ENCODE measurements at regions not wholly inside any gene's neighbourhood (a gene's known extent, or its start where the extent isn't known, plus 50 kb on each side); places are given as distances from the start of the nearest gene placed in this dataset.
A peak's percentile ranks its signal among the peaks of the same experiment; 100 is the strongest.
"Not testable (repeated sequence)": the region's sequence is repeated elsewhere in the genome, so short reads cannot be mapped to it uniquely, and the experiment has no call there.

- DNase-seq = no peak
Measured at GRCh38 chr1:165147799-165148198, 208.7 kb downstream of the LMX1A start.

- peak; percentile 93 for DNase-seq
Measured at GRCh38 chr1:165144757-165145397, 211.6 kb downstream of the LMX1A start.

DNA sequence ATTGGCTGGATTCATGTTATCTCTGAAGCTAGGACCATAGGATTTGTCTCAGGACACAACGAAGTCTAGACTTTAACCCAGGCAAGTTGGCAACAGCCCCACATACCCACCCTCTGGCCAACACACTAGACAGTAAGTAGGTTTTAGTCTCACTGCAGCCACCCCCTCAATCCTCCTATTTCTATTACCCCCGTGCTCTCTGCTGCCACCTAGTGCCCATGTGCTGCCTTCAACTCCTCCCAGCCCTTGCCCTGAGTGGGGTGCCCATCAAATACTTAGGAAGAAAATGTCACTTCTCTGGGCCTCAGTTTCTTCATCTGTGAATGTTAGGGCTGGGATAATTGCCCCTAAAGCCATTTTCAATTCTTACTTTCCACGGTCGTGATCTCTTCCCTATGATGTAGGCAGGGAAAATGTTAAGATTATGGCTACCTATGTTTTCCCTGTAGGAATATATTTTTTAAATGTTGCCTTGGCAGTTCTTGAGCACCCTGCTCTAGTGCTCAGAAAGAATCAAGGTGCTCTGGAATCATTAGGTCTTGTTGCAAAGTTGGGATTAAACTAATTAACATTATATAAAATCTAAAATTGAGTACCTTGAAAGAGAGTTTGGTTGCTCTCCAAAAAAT, 213.0 kb downstream of the LMX1A start:
- DNase-seq = no peak

- no peak for DNase-seq
Measured at GRCh38 chr1:165138960-165139359, 217.6 kb downstream of the LMX1A start.

GRCh38 chr1:165137551-165138316, 218.8 kb downstream of the LMX1A start:
- no peak for DNase-seq

- DNase-seq = peak; percentile 69
Measured at GRCh38 chr1:165134431-165134830, 222.1 kb downstream of the LMX1A start.

DNA sequence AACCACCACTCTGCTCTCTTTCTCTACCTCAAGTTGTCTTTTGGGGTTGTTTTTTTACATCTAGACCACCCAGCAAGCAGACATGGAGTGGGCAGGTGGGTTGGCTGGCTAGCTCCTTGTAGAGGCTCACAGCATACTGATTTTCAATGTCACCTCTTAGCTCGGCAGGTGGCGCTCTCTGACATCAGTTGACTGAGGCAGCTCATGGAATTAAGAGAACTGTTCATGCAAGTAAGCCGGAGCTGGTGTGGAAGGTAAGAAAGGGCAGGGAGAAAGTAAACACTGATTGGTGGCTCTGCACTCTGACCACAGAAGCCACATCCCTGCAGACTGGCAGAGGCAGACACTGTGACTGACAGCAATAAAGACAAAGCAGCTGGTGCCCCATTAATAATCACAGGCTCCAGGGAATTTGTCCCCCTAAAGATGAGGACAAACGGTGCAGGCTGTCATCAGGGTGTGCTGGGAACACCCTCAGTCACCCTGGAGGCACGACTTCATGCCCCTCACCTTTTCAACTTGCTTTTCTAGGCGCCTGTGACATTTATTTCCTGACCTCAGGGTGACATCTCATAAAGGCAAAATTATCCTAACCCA, 226.8 kb downstream of the LMX1A start:
- peak; percentile 92 for DNase-seq

- no peak for DNase-seq
Measured at GRCh38 chr1:165124772-165125171, 231.7 kb downstream of the LMX1A start.

DNA sequence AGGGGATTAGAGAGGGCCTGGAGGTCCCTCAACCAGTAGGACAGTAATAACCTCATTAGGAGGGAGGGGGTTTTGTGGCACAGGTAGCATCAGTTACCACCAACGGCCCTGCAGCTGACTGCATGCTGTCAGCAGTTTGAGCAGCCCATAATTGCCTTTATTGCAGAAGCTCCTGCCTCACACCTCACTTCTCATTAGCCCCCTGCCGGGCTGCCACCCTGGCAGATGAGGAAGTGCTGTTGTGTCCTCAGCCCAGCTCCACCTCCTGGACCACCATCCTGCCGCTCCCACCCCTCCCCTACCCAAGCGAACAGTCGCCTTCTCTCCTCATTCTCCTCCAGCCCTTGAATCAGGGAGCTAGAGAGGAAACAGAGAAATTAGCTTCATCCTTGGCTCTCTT, 237.4 kb downstream of the LMX1A start:
- peak; percentile 14 for DNase-seq

DNA sequence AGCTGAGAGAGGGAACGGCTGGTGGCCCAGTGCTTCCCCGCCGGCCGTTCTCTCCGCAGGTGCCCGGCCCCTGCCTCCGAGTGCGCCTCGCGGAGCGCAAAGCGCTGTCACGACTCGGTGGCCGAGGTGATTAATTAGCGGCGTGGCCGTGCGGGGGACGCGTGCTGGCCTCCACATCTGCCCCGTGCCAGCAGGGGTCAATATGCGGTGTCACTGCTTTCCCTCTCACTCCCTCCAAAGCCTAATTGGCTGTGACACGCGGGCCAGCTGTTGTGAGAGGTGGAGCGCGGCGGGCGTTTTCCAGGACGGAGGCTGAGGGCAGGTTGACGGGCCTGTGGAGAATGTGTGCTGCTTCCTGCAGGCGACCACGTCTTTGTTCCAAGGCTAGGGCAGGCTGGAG, 239.0 kb downstream of the LMX1A start:
- DNase-seq = peak; percentile 81

DNA sequence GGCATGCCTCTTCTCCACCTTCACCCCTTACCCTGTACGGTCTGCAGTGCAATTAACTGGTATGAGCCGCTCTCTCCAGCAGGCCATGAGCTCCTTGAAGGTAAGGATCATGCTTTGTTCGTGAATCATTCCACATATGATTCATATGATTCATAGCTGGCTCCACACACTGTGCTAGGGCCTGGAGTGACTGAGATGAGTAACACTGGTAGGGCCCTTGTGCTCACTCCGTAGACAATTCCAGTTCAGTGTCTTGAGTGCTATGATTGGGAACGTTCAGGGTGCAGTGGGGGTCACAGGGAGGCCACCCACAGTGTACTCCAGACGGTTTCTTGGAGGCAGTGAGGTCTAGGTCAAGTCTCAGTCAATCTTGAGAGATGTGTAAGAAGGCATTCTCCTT, 239.8 kb downstream of the LMX1A start:
- peak; percentile 12 for DNase-seq

GRCh38 chr1:165116171-165116570, 240.3 kb downstream of the LMX1A start:
- DNase-seq = no peak

DNA sequence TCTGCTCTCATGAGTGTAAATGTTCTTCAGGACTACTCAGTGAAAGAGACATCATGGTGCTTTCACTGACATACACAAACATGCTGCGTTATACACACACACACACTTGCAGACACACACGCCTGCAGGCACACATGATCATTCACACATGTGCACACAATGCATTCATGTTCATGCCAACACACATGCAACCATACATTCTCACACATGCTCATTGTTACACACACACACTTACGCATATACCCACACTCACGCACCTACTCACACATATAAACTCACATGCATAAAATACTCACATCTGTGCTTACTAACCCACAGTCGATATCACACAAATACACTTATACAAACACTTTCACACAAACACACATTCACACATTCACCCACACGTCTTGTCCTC, 241.6 kb downstream of the LMX1A start:
- no peak for DNase-seq

DNA sequence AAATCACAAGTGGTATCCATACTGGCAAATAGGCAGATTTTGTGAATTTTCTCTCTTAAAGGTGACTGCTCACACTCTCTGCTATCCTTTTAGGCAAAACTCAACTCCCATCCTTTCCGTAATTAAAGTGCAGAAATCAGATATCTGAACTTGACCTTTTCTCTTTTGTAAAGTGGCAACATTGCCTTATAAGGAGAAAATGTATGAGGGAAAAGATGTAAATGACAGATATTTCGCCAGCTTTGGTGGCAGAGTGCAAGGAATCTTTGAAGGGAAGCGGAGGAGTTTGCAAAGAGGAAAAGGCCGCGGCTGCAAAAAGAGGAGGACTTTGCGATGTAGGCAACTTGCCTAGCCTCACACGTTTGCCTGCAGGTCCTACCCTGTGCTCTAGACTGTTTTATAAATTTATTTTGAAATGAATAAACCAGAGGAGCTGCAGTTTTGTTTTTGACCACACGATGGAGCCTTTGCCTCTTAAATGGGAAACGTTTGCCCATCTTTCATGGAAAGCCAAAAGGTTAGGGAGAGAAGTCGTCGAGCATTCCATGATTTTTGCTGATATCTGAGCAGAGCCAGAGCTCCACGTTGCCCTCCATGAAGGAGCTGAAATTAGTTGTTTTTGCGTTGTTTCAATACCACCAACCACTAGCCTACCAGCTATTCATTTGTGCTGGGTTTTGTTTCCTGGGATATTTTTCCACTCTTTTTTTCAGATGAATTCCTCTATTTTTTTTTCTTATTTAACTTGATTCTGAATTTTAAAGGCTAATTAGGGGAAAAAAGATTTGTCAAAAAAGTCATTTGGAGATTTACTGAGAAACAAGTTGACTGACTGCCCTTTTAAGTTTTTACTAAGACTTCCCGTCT, 242.3 kb downstream of the LMX1A start:
- peak; percentile 88 for DNase-seq

- no peak for DNase-seq
Measured at GRCh38 chr1:165112260-165112659, 244.3 kb downstream of the LMX1A start.

DNA sequence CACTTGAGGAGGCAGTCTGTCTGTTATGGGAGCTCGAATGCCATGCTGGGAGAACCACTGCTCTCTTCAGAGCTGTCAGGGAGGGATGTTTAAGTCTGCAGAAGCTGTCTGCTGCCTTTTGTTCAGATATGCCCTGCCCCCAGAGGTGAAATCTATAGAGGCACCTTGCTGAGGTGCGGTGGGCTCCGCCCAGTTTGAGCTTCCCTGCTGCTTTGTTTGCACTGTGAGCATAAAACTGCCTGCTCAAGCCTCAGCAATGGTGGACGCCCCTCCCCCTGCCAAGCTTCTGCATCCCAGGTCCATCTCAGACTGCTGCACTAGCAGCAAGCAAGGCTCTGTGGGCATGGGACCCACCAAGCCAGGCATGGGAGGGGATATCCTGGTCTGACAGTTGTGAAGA, 247.5 kb downstream of the LMX1A start:
- DNase-seq = no peak

DNA sequence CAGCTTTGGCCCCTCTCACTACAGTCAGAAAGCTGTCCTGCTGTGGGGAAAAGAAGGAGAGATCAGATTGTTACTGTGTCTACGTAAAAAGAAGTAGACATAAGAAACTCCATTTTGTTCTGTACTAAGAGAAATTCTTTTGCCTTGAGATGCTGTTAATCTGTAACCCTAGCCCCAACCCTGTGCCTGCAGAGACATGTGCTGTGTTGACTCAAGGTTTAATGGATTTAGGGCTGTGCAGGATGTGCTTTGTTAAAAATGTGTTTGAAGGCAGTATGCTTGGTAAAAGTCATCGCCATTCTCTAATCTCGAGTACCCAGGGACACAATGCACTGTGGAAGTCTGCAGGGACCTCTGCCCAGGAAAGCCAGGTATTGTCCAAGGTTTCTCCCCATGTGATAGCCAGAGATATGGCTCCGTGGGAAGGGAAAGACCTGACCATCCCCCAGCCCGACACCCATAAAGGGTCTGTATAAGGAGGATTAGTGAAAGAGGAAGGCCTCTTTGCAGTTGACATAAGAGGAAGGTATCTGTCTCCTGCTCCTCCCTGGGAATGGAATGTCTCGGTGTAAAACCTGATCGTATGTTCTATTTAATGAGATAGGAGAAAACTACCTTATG, 263.9 kb downstream of the LMX1A start:
- DNase-seq = not testable (repeated sequence)

- no peak for DNase-seq
Measured at GRCh38 chr1:165080253-165080896, 276.1 kb downstream of the LMX1A start.

DNA sequence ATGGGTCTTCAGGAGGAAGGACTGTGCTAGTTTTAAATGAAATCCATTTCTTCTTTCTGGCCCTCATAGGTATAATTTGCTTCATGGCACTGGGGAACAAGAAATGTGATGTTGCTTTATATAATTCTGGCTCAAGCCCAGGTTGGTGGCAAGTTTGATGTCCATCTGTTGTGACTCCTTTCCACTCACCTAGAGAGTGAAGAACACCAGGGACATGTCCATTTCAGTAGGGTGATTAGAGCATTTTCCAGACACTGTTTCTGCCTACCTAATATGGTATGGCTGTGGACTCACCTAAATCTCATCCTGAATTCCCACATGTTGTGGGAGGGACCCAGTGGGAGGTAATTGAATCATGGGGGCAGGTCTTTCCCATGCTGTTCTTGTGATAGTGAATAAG, 278.1 kb downstream of the LMX1A start:
- DNase-seq = no peak

DNA sequence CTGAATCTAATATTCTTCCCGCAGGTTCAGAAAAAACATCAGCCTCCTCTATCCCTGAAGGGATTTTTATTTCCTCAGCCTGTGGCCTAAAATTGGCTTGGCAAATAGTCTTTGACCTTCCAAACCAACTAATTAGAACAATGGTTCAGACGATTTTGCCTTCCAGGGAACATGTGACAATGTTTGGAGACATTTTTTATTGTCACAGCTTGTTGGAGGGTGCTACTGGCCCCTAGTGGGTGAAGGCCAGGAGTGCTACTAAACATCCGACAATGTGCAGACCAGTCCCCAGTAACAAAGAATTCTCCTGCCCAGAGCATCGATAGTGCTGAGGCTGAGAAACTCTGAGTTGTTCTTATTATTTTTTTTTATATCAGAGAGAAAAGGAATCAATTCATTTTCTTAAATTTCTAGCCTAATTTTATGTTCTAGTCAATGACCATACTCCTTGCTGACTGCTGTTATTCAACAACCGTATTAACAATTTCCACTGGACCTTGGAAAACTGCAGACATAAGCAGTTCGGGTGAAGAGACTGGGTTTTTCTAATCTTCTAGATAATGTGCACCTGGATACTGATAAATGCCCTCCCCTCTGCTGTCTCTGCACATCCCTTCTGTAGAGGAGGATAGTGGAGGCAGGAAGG, 280.7 kb downstream of the LMX1A start:
- DNase-seq = peak; percentile 62

All from eye (tissue), 1 donor.